ENCODE measurements at regions not wholly inside any gene's neighbourhood (a gene's known extent, or its start where the extent isn't known, plus 50 kb on each side); places are given as distances from the start of the nearest gene placed in this dataset.

DNA sequence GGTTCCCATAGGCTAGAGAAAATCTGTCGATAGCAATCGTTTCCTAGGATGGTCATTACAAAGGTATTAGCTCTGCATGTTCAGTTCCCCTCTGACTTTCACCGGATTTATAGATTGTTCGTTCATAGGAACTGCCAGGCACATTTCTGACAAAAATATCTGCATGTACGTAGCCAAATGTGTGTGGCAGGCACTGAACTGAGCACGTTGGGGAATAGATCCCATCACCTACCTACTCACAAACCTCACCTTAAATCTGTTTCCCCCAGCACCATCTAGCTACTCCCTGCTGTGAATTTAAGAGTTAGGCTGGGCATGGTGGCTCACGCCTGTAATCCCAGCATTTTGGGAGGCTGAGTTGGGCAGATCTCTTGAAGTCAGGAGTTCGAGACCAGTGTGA is 64.5 kb upstream of the TANC2 start:
- DNase-seq: no peak
- H3K27ac Mint-ChIP-seq (ENCODE audit: unreplicated experiment): no peak overlapping the region
- no peaks in the 10 kb centered on the region for H3K36me3 Mint-ChIP-seq (ENCODE audit: insufficient read depth, unreplicated experiment)
- H3K4me1 Mint-ChIP-seq (ENCODE audit: low read depth, unreplicated experiment): peaks cover 9% of the 10 kb centered on the region
- BruUV-seq (replicated peaks): no TSS peak
- no peaks in the 10 kb centered on the region for H3K27me3 Mint-ChIP-seq (ENCODE audit: unreplicated experiment)
- intact Hi-C loops (cut with micrococcal nuclease; ENCODE audit: unreplicated experiment): no loop called here
- no peak for TF ChIP-seq CTCF (IDR thresholded peaks at IDR 0.05; ENCODE audit: unreplicated experiment)
- peaks cover 2% of the 10 kb centered on the region for H3K9me3 Mint-ChIP-seq (ENCODE audit: low read depth, unreplicated experiment)
- no peak overlapping the region for H3K4me3 Mint-ChIP-seq (ENCODE audit: low read depth, unreplicated experiment)
- CTCF ChIA-PET: no interaction called here

- DNase-seq: no peak
- peaks cover 2% of the 10 kb centered on the region for H3K9me3 Mint-ChIP-seq (ENCODE audit: low read depth, unreplicated experiment)
- H3K36me3 Mint-ChIP-seq (ENCODE audit: insufficient read depth, unreplicated experiment): no peaks in the 10 kb centered on the region
- no peaks in the 10 kb centered on the region for H3K27me3 Mint-ChIP-seq (ENCODE audit: unreplicated experiment)
- CTCF ChIA-PET: no interaction called here
- no peak overlapping the region for H3K4me3 Mint-ChIP-seq (ENCODE audit: low read depth, unreplicated experiment)
- intact Hi-C loops (cut with micrococcal nuclease; ENCODE audit: unreplicated experiment): no loop called here
- BruUV-seq (replicated peaks): no TSS peak
- no peak for TF ChIP-seq CTCF (IDR thresholded peaks at IDR 0.05; ENCODE audit: unreplicated experiment)
- no peak overlapping the region for H3K27ac Mint-ChIP-seq (ENCODE audit: unreplicated experiment)
- H3K4me1 Mint-ChIP-seq (ENCODE audit: low read depth, unreplicated experiment): peaks cover 9% of the 10 kb centered on the region
These were observed 65.9 kb upstream of the TANC2 start for GRCh38 chr17:62900096-62900495.

GRCh38 chr17:62899361-62899760 is 66.7 kb upstream of the TANC2 start:
- no peaks in the 10 kb centered on the region for H3K36me3 Mint-ChIP-seq (ENCODE audit: insufficient read depth, unreplicated experiment)

GRCh38 chr17:62898239-62898864 is 67.7 kb upstream of the TANC2 start:
- Mint-ChIP-seq H3K4me1 (ENCODE audit: low read depth, unreplicated experiment) (peaks cover 12% of the 10 kb centered on the region), H3K9me3 (ENCODE audit: low read depth, unreplicated experiment) (peaks cover 2% of the 10 kb centered on the region), H3K27ac (ENCODE audit: unreplicated experiment) (no peak overlapping the region), H3K27me3 (ENCODE audit: unreplicated experiment) (no peaks in the 10 kb centered on the region), H3K4me3 (ENCODE audit: low read depth, unreplicated experiment) (no peak overlapping the region), H3K36me3 (ENCODE audit: insufficient read depth, unreplicated experiment) (no peaks in the 10 kb centered on the region)
- TF ChIP-seq CTCF (IDR thresholded peaks at IDR 0.05; ENCODE audit: unreplicated experiment): no peak
- DNase-seq: no peak
- intact Hi-C loops (cut with micrococcal nuclease; ENCODE audit: unreplicated experiment): loop anchor here (10.0 kb wide), 2 partner anchors 66 to 104 kb away; partner anchors contain the start of gene TANC2
- no TSS peak for BruUV-seq (replicated peaks)
- CTCF ChIA-PET: no interaction called here

More at GRCh38 chr17:62899361-62899760, 66.7 kb upstream of the TANC2 start:
- H3K27me3 Mint-ChIP-seq (ENCODE audit: unreplicated experiment): no peaks in the 10 kb centered on the region
- DNase-seq: no peak
- BruUV-seq (replicated peaks): no TSS peak
- no peak overlapping the region for H3K4me3 Mint-ChIP-seq (ENCODE audit: low read depth, unreplicated experiment)
- H3K27ac Mint-ChIP-seq (ENCODE audit: unreplicated experiment): no peak overlapping the region
- no peak for TF ChIP-seq CTCF (IDR thresholded peaks at IDR 0.05; ENCODE audit: unreplicated experiment)
- H3K4me1 Mint-ChIP-seq (ENCODE audit: low read depth, unreplicated experiment): peaks cover 9% of the 10 kb centered on the region
- CTCF ChIA-PET: no interaction called here
- intact Hi-C loops (cut with micrococcal nuclease; ENCODE audit: unreplicated experiment): loop anchor here (10.0 kb wide), 2 partner anchors 65 to 105 kb away; partner anchors contain the start of gene TANC2
- peaks cover 2% of the 10 kb centered on the region for H3K9me3 Mint-ChIP-seq (ENCODE audit: low read depth, unreplicated experiment)
